ENCODE measurements at regions not wholly inside any gene's neighbourhood (a gene's known extent, or its start where the extent isn't known, plus 50 kb on each side); places are given as distances from the start of the nearest gene placed in this dataset.

DNA sequence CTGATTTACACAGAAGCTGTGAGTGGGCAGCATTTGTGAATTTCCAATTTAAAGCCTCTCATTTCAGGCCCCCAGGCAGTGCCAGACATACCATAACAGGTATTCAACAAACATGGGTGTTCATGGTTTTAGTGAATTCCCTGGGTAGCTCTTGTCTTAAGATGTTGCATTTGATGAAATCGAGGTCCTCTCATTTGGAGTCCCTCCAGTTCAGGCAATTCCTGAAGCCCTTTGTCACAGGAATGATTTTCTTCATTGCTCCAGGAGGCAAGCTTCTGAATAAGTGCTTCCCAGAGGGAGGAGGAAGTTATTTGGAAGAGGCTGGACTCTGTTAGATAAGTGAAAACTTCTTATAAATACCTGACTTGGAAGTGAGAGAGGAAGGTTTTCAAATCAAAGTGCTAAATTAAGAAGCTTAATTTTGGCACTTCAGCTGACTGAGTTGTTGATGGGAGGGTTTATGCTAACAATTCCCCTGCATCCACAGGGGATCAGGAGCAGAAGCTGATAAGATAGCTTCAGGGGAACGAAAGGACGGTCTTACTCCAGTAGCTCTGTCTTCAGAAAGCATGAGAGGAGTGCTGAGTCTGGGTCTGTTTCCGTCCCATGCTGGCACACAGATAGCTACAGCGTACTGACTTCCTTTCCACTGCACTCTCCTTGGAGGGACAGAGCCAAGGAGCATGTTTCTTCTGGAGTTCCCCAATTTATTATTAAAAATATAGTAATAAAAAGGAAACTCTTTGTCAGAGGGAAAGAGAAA is 543.1 kb downstream of the GBA3 start:
- DNase-seq: no peak

DNA sequence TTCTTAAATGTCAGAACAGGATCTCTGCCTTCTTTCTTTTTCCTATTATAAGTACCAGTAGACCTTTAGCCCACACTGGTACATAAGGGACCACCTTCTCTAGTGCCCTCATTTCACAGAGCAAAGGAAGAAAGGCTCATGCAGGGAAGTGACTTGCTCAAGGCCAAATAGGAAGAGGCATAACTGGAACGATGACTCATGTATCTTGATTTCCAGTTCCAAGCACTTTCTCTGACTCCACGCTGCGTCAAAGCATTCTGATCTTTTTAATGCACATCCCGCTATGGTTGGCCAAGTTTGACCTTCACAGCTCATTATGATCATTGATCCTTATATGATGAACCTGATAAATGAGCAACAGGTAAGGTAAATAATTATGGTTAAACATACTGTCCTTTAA is 542.0 kb downstream of the GBA3 start:
- no peak for DNase-seq

DNA sequence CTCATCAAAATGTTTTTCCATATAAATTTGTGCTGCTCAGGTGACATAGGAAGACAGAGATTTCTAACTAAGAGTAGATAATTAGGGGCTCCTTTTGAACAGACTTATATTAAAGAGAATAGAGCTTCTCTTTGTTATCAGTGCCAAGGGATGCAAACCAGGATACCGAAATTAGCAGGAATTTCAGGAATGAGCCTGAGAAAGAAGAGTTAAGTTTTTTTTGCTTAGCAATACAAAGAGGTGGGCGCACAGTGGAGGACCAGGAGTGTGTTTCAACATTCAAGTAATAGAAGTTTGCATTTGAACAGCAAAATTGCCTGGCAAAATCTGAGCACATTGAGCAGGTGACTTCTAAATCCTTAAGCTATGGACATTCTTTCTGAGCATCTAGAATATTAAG is 541.3 kb downstream of the GBA3 start:
- no peak for DNase-seq

DNA sequence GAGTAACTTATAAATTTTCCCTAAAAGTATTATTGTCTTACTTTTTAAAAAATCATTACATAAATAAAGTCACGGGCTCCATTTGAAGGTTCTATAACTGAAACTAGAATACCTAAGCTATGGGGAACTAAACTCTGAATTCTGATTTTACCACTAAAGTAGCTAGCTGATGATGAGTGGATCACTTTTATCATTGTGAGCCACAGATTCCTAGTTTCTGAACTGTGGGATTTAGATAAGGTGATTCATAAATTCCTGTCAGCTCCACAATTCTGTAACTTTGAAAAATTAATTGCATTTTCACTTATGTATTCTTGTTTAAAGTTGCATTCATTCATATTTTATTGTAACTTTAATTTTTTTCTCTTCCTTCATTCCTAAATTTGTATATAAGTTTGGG is 540.9 kb downstream of the GBA3 start:
- no peak for DNase-seq

DNA sequence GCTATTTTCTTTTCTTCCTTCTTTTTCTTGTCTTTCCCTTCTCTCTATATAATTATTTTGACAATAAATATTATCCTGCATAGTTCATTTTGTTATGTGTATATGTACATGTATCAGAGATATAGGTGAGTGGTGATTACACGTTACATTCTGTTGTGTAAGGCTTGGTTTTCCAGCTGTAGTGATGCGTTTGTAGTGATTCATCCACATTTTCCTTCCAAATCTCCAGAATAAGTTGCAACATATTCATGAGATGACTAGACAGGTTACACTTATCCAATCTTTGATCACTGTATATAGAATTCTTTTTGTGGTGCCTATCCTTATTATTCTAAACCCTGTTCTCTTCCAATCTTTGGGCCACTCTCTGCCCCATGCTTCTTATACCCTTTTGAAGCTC is 540.2 kb downstream of the GBA3 start:
- no peak for DNase-seq

DNA sequence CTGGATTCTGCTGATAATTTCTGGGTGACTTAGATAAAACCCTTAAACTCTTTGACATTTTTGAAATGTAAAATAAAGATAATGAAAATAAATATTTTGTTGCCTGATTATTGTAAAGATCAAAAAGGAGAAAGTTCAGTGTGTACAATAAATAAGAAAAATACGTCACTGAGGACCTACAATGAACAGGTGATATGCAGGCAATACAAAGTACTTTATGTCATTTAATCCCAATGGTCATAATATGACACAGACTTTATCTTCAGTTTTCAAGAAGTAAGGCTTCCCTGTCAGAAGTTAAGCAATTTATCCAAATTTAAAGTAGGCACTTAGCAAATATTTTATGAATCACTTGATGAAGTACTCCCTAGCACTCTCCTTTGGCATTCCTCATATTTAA is 532.8 kb downstream of the GBA3 start:
- DNase-seq: no peak

DNA sequence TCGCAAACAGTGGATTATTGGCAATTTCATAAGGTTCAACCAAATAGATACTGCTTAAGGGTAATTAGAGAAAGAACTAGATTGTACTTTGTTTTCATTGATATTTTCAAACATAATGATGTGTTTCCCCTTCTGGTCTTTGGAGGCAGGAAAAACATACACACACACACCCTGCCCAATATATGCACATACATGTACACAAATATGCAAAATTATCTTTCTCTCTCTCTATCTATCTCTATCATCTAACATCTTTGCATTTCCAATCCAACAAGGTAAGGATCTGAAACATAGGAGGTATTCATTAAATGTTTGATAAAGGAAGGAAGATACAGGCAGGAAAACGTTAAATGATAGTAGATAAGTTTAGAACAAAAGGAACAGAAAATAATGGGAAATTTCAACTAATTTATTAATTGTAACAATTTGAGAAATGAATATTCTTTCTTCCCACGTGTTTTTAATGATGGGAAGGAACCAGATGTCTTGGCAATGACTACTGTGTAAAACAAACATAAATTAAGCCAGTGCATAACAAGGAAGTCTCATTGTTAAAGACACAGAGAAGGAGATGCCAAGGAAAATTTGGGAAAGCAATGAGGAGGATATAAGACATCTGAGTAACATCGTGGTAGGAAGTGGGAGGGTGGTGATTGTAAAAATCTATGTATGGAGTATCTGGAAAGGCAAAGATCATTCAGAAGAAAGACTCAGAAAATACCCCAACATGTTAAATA is 532.1 kb downstream of the GBA3 start:
- DNase-seq: no peak

DNA sequence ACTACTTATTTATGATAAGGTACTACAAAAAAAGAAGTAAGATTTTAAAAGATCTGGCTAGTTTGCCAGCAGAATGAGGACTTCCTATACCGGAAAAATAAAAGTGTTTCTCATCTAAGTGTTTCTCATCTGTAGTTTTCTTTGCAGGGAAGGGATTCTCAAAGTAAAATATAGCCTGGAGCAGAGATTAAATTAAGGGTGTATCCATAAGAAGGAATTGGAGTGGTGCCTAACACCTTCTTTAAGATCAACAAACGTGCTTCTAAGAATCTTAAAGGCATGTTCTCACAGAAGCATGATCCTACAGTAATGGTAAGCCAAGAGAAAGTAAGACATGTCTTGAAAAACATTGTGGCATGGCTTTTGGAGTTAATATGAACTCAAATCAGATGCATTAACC is 528.2 kb downstream of the GBA3 start:
- DNase-seq: no peak

DNA sequence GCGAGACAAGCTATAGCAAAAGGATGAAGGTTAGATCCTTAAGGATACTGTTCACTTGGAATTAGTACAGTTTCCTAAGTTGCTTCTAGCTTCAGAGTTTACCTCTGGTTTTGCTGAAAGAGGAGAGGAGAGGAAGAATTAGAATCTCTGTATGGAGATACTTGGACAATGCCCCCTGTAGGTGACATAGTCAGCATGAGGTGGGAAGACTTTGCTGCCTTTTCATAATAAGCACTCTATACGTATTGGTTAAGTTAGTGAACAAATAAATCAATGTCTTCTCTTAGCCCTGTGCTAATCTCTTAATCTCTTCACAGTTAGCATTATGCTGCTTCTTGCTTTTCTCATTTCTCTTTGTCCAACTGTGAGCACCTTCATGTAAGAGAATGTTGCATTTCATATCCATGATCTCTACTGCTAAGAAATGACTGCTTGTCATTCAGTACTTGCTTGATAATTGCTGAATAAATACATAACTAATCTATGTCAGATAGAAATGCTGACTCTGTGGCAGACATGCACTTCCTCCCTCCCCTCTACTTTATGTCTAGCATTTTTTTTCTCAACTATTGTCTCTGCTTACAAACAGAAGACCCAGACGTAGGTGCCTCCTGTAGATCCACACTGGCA is 527.2 kb downstream of the GBA3 start:
- DNase-seq: no peak

DNA sequence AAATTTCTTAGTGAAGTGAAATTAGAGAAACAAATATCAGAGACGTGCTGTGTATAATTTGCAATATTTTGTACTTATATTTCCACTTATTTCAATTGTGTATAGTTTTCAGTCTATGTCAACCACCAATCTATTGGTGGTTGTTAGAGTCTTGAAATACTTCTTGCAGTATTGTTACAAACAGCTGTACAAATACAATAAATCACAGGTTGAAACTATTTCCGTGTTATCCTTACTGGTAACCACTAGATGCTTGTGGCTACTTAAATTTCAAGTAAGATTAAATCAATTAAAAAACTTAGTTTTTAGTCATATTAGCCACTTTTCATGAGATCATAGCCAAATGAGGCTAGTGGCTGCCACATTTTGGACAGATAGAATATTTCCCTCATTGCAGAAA is 520.5 kb downstream of the GBA3 start:
- DNase-seq: no peak

DNA sequence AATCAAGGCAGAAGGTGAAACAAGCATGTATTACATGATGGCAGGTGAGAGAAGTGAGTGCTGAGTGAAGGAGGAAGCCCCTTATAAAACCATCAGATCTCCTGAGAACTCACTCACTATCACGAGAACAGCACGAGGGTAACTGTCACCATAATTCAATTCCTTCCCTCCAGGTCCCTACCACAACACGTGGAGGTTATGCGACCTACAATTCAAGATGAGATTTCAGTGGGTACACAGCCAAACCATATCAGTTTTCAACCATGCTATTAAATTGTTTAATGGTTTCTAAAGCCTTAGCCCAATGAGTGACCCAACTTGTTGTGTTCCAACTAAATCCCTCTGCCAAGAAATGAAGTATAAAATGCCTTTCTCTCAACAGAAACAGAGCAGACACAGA is 519.8 kb downstream of the GBA3 start:
- no peak for DNase-seq

DNA sequence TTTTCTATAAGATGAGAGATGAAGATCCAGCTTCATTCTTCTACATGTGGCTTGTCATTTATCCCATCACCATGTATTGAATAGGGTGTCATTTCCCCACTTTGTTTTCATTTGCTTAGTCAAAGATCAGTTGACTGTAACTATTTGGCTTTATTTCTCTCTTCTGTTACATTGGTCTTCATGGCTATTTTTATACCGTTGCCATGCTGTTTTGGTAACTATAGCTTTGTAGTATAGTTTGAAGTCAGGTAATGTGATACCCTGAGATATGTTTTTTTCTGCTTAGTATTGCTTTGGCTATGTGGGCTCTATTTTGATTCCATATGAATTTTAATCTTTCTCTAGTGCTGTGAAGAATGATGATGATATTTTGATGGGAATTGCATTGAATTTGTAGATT is 514.3 kb downstream of the GBA3 start:
- no peak for DNase-seq

DNA sequence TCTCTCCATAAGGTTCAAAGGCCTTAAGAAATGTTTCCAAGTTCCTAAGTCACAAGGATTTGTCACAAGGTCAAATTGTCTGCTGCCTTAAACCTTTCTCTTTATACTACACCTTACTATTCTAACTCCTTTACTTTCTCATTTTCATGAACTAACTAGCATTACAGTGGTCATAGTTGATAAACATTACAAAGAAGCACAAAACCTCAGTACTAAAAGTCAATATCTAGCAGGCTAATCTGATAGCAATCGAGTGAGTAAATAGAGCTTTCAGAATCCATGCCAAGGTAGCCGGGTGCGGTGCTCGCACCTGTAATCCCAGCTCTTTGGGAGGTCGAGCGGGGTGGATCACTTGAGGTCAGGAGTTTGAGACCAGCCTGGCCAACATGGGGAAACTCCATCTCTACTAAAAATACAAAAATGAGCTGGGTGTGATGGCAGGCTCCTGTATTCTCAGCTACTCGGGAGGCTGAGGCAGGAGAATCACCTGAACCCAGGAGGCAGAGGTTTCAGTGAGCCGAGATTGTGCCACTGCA is 510.0 kb downstream of the GBA3 start:
- DNase-seq: no peak

DNA sequence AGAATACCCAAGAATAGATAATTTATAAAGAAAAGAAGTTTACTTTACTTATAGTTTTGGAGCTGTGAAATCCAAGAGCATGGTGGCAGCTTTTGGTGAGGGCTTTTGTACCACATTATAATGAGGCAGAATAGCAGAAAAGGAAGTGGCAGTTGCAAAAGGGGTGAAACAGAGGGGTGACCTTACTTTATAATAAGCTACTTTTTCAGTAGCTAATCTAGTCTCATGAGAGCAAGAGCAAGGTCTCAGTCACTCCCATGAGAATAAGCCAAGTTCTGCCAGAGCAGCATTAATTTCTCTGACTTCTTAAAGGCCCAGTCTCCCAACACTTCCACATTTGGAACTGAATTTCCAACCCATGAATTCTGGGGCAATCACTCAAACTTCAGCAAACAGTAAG is 502.0 kb downstream of the GBA3 start:
- no peak for DNase-seq

DNA sequence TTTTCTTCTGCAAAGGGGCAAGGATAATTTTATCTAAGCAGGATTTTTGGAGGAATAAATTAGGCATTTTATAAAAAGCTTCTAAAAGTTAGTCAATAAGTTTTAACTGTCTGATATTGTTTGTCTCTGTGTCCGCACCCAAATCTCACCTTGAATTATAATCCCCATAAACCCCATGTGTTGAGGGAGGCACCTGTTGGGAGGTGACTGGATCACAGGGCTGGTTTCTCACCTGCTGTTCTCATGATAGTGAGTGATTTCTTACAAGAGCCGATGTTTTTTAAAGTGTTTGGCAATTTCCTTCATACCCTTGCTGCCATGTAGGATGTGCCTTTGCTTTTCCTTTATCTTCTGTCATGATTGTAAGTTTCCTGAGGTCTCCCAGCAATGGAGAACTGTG is 481.4 kb downstream of the GBA3 start:
- DNase-seq: no peak

DNA sequence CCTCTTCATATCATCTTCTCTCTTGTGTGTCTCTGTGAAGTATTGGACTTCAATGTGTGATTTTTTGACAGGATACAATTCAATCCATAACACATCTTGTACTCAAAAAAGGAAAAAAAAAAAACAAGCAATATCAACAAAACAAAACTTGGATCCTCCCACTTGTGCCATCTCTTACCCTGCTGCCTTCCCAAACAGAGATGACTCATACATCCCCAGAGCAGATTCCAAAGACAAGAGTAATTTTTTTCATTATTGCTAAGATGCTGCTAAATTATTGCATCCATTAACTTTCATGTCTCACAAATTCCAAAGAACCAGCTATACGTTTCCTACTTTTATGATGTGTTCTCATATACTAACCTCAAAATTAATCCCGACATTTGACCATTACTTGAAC is 479.2 kb downstream of the GBA3 start:
- DNase-seq: no peak

DNA sequence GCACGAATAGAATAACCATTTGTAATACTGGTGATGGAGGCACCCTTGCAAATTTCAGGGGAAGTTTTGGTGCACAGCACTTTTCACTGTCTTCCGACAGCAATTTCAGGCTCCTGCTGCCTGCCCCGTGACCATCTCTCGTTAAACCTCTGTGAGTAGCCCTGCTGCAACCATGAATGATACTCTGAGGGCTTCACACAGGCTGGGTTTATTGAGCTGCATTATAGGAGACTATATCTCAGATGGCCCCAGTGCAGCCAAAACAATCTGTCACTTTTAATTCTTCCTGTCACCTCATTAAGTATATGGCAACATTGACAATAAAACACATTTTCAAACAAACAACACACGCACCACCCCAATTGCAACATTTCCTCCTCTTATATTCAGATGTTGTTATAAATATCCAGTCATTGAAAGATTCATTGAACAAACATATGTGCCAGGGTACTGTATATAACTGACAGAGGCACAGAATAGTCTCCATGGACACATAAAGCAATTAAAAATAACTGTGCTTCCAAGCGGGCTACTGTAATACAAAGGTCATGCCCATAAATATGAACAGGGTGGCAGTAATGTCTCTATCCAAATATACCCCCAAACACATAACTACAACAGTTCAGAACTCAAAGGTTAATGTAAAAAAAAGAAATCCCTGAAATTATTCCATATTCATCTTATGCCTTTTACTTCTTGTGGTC is 477.0 kb downstream of the GBA3 start:
- DNase-seq: no peak

DNA sequence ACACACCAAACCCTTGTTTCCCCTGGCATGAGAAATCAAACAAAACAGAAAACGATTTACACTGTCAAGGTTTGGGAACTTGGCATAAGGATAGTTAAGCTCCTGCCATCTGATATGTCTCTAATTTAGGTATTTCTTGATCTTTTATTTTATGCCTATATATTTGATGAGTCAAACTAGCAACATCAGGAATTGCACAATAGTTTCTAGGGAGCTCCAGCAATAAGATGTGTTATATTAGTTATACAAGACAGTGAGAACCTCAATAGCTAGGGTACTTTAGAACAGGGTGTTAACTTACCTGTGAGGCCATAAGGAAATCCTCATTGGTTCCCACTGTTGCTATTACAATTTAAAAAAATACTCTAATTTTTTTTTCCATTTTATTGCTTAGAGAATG is 474.2 kb downstream of the GBA3 start:
- DNase-seq: no peak

DNA sequence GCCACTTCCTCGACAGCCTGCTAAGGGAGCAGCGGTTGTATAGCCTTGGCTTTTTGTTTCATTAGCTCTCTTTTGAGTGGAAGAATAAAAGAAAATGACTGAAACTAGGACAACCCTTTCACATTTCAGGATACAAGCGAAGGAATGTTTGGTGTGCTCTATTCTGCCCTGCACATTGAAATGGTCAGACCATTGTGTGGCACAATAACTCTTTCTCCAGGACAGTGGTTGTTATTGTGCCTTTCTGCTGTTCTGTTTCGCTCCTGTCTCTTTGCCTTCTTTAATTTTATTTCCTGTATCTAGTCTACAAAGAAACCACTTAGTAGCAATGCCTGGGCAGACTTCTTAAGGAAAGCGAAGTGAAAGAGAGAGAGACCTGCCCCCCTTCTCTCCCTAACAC is 473.7 kb downstream of the GBA3 start:
- DNase-seq: no peak

DNA sequence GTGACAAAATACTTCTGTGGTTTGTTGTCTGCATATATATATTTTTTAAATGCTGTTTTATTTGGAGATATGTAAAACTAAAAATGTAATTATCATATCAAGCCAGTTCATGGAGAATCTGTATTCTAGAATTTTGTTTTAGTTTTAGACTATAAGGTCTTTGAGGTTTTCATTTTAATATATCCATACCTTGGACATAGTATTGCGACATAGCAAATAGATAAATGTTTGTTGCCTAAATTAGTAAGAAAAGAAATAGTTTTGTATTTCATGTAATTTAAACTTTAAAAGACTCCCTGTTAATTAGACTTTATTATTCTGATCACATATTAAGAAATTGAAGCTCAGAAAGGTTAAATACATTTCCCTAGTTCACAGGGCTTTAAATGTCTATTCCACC is 472.9 kb downstream of the GBA3 start:
- no peak for DNase-seq

DNA sequence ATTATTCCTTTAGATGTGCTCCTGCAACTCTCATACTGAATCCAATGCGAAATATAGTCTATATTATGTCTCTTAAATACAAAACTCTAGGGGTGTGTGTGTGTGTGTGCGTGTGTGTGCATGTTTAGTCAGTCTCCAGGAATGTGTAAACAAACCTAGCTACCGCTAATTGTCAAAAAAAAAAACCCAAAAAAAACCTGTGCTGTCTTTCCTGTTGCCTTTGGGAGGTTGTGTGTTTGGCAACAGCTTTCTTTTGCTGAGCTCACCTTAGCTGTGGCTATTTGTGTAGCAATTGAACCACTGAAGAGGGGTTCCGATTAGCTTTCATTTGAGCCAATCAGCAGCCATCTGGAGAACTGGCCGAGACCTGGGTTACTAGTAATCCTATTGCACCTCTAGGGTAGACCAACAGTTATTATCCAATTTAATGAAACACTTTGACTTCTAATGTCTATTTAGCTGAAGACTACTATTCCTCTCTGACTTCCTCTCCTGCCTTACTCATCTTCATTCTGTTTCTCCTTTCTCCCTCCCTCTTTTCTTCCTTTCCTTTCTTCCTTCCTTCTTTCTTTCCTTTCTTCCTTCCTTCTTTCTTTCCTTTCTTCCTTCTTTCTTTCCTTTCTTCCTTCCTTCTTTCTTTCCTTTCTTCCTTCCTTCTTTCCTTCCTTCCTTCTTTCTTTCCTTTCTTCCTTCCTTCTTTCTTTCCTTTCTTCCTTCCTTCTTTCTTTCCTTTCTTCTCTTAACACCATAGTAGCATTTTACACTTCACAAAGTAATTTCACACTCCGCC is 471.1 kb downstream of the GBA3 start:
- no peak for DNase-seq

DNA sequence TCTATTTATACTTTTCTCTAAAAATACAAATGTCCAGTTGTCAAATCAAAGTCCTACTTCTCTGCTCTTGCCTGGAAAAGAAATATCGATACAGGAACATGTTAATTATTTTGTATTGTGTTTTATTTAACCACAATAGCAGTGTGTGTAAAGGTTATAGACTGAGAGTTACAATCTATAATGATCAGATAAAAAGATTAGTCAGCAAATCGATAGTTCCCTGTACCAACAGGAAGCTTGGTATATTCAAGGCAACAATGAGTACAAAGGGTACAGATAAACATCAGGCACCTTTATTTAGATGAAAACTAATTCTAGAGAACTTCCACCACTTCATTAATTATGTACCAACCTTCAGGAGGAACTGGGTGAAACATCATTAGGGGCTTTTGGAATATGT is 469.5 kb downstream of the GBA3 start:
- DNase-seq: no peak

DNA sequence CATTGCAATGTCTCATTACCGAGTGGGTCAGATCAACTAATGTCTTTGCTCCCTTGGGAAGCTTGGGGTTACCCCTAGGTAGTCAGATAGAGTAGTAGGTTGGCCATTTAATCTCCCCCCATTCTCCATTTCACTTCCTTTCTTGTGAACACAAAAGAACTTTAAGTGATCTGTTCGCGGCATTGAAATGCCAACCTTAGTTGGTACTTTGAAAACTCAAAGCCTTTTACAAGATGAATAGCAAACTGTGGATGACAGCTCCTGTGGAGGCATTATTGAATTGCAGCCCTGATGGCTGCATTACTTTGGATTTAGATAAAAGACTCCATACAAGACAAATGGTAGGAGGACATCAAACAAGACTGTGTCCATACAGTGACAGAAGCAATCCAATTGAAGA is 469.1 kb downstream of the GBA3 start:
- DNase-seq: no peak

Measured in NCI-H345 (cell line).